Amniotic stem cell (primary cell): ENCODE measurements at regions not wholly inside any gene's neighbourhood (a gene's known extent, or its start where the extent isn't known, plus 50 kb on each side); places are given as distances from the start of the nearest gene placed in this dataset.
"Not testable (repeated sequence)": the region's sequence is repeated elsewhere in the genome, so short reads cannot be mapped to it uniquely, and the experiment has no call there.

Experiments
- DNase-seq: peaks from one replicate; lab custom pipeline; 2025; lab: John Stamatoyannopoulos, UW

DNA sequence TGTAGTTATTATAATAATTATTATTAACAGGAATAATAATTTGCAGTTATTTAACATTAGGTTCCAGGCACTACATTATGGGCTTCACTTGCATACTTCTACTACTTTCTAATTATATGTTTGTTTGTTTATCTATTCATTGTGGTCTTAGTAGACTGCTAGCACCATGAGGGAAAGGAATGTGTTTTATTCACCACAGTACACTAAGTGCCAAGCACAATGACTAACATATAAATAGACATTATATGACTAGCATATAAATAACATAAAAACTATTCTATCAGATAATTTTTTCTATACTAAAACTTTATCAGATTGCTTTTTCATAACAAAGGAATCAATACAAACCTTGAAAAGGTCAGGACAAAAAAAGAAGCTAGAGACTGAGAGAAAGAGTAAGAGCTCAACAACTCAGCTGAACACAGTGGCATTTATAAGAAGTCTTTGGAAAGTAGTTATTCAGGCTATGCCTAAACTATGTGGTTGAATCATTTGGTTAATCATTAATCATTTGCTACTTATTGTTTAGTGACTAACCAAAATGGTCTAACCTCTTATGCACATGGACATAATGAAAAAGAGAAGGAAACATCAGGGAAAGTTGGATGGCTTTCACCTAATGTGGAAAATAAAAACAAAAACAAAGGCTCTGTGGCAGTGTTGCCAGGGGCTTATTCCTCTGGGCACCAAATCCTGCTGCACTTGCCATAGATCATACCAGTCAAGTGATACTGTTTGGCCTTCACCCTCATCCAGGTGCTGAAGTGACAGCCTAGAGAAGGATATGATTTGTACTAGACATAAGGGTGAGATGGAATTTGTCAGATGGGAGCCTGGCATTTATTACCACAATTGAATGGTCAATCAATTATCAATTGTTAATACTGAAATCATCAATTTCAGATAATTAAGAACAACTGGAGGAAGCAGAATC is 174.9 kb downstream of the ETAA1 start:
- DNase-seq = no peak

DNA sequence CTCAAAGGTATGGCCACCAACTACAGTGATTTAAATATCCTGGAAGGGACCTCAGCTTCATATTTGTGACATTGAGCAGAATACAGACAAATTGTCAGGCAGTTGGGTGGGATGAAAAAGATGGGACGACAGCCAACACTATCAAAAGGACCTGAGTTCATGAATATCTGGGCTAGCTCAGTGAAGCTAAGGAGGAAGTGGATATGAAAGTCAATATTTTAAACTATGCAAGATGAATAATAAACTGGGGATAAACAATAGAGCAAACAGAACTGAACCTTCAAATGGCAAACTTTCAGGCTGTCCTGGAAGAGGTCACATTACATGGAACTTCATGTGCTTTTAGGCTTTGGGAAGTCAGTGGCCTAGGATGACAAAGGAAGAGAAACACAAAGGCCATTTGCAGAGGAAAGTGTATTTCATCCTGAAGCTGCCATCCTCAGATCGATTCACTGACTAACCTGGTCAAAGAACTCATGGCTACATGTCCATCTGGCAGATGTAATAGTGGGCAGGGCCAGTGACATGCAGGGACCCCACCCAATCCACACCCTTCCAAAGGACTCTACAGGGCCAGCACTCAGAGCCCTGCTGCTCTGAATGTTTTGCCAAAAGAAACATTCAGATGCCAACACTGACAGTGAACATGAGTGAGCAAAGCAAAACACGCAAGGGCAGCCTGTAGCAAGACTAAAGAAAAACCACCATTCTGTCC is 175.7 kb downstream of the ETAA1 start:
- no peak for DNase-seq

DNA sequence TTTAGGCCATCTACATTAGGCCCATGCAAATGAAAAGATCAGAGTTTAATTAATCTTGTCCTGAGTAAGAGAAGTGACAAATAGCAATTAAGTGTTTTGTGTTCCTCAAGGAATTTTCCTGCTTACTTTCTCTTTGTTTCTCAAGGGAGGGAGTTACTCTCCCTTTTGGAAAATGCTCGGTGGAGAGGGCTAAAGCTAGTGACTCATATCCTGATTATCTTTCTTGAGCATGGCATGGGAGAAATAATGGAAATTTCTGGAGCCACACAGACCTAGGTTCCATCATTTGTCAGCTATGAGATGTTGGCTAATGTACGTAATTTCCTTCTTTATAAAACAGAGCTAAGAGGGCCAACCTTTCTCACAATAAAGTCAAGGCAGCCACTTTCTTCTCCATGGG is 177.1 kb downstream of the ETAA1 start:
- no peak for DNase-seq

DNA sequence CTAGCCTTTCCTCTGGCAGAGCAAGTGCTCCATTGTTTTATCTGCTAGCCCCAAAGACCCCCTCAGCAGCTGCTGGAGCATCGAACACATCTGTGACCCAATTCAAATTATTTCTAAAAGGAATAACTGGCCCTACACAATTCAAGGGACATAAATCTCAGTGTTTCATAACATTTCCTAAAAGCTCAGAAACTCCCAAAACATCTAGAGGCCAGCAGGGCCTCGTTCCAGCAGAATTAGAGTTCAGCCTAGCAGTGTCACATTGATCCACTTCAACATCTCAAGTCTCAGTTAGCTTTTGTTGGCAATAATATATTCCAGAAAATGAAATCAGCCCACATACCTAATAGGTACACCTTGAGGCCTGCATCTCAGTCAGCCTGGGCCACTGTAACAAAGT is 179.1 kb downstream of the ETAA1 start:
- DNase-seq = no peak

- no peak for DNase-seq
Observed at GRCh38 chr2:67576991-67577390, 179.9 kb downstream of the ETAA1 start.

DNA sequence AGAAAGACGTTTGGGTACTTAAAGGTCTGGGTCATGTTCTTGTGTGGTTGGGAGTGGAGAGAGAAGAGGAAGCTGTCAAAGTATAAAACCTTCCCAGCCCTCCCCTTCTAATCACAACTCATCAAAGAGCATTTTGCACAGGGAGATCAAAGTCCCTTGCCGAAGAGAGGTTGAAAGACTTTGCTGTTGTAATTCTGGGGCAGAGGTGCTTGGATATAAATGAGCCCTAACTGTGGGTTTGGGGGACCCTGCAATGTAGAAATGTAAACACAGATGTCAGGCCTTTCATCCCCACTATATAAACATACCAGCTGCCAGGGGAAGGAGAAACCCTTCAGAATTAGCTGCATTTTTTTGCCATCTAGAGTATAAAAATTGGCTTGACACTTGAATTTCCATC is 182.1 kb downstream of the ETAA1 start:
- no peak for DNase-seq

DNA sequence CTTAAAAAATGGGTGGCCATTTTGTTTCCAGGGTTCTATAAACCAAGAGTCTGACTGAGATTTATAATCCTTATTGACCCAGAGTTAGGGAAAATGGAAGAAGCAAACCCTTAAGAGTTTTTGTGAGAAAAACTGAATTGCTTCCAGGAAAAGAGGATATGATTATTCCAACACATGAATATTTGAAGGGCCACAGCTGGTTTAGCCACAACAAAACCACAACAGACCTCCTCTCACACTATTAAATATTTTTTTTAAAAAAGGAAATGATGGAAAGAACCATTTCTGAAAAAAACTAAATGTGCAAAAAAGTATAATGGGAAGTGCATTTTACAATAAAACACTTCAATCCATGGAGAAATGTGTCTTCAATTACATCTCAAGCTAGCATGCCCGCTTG is 182.7 kb downstream of the ETAA1 start:
- no peak for DNase-seq

GRCh38 chr2:67581751-67582150 is 184.6 kb downstream of the ETAA1 start:
- no peak for DNase-seq

DNA sequence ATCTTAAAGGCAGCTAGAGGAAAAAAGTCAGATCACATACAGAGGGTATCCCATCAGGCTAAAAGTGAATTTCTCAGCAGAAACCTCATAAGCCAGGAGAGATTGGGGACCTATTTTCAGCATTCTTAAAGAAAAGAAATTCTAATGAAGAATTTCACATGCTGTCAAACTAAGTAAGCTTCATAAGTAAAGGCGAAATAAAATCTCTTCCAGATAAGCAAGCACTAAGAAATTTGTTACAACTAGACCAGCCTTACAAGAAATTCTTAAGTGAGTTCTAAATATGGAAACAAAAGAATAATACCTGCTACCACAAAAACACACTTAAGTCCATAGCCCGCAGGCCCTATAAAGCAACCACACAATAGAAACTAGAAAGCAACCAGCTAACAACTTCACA is 186.1 kb downstream of the ETAA1 start:
- DNase-seq = no peak

DNA sequence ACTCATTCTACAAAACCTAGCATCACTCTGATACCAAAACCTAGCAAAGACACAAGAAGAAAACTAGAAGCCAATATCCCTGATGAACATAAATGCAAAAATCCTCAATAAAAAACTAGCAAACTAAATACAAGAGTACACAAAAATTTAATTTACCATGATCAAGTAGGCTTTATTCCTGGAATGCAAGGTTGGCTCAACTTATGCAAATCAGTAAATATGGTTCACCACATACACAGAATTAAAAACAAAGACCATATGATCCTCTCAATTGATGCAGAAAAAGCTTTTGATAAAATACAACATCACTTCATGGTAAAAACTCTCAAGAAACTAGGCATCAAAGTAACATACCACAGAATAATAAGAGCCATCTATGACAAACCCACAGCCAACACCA is 188.3 kb downstream of the ETAA1 start:
- DNase-seq = no peak

GRCh38 chr2:67589121-67589520 is 192.0 kb downstream of the ETAA1 start:
- not testable (repeated sequence) for DNase-seq

- not testable (repeated sequence) for DNase-seq
Observed at GRCh38 chr2:67594522-67594921, 197.4 kb downstream of the ETAA1 start.

GRCh38 chr2:67596871-67597270 is 199.7 kb downstream of the ETAA1 start:
- DNase-seq = no peak

- no peak for DNase-seq
Observed at GRCh38 chr2:67599561-67599960, 202.4 kb downstream of the ETAA1 start.

- DNase-seq = no peak
Observed at GRCh38 chr2:67600222-67600871, 203.2 kb downstream of the ETAA1 start.

DNA sequence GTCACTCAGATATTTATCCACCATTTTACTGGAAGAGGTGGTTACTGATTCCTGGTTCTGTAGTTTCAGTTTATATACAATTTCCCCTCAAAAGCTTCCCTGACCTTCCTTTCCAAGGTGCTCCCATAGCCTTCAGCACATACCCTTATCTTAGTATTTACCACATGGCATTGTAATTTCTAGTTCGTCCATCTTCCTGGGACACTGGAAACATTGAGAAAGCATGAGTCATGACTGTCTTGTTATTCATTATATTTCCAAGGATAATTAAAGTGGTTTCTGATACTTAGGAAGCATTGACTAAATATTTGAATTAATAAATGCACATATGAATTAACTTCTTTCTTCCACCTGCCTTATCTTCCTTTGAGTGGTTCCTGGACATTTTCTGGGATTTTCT is 203.8 kb downstream of the ETAA1 start:
- DNase-seq = no peak

DNA sequence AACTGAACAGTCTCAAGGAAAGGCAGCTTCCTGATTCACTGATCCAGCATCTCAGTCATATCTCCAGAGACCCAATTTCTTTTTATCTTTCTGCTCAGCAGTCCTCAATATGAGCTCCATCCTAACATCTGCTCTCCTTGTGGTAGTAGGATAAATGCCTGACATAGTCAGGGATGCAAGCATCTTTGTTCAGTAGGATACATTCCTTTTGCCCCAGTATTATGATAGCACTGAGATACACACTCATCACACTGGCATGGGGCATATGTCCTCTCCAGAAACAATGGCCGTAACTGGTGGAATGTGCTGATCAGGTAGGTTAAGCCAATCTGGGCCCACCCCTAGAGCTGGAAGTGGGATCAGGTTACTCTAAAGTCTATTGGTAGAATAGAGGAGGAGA is 207.2 kb downstream of the ETAA1 start:
- DNase-seq = no peak

DNA sequence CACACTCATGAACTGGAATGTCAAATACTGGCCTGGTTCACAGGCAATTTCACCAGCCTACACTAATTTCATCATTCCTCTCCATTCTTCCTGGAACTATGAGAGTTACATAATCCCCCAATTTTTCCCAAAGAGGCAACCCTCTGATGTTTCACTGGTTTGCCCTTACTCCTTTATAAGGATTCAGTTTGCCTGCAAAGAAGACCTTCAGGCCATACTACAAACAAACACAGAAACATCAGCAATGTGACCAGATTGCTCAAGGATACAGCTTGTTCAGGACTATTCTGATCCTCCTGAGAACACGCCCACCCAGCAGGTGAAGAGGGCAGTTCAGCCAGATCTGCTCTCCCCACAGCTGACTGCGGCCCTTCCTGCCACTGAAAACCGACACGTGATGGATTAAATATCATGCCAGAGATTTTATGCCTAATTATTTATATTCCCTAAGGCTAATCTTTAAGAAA is 215.5 kb downstream of the ETAA1 start:
- no peak for DNase-seq

GRCh38 chr2:67613227-67613626 is 216.1 kb downstream of the ETAA1 start:
- no peak for DNase-seq

DNA sequence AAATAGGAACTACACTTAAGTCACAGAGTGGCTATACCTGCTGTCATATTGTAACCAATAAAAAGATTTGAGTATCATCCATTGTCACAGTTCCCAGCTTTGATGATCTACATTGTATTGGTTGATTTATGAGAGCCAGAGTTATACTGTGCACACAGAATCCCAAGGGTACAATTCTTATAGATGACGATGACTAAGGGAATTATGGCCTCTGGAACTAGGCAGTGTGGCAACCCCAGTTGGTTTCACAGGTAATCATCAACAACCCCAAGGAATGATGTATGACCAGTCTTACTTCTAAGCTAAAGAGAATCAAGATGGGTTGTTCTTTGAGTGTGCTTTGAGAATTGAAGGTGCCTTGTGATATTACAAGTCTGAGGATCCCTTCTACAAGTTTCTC is 217.3 kb downstream of the ETAA1 start:
- no peak for DNase-seq

DNA sequence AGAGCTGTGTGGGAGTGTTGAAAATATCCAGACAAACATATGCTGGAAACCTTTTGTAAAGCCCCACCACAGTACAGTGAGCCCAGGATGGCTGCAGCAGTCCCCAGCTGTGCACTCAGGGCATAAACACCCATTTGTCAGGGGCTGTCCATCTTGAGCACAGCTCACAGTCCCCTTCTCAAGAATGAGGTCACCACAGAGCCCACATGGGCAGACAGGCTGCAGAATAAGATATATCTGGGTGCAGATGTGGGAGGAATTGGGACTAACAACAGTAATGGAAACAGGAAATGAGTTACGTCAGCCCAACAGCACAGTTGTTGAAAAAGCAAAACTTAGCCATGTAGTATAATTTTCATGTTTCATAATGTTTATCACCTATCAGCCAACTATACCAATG is 219.6 kb downstream of the ETAA1 start:
- DNase-seq = no peak

GRCh38 chr2:67619204-67619603 is 222.1 kb downstream of the ETAA1 start:
- DNase-seq = no peak

DNA sequence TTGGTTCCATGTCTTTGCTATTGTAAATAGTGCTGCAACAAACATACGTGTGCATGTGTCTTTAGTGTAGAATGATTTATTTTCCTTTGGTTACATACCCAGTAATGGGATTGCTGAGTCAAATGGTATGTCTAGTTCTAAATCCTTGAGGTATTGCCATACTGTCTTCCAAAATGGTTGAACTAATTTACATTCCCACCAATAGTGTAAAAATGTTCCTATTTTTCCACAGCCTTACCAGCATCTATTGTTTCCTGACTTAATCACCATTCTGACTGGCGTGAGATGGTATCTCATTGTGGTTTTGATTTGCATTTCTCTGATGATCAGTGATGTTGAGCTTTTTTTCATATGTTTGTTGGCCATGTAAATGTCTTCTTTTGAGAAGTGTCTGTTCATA is 226.6 kb downstream of the ETAA1 start:
- not testable (repeated sequence) for DNase-seq
